UCSD-AML1 (cell line): ENCODE measurements at regions not wholly inside any gene's neighbourhood (a gene's known extent, or its start where the extent isn't known, plus 50 kb on each side); places are given as distances from the start of the nearest gene placed in this dataset.
"Not testable (repeated sequence)": the region's sequence is repeated elsewhere in the genome, so short reads cannot be mapped to it uniquely, and the experiment has no call there.

Source experiments
- DNase-seq: peaks from one replicate; lab custom pipeline; 2025; ENCODE audit not compliant: unreplicated experiment; lab: John Stamatoyannopoulos, UW

- peak; percentile 11 for DNase-seq
Measured at GRCh38 chr18:25503567-25504081, 151.7 kb upstream of the ZNF521 start.

- no peak for DNase-seq
Measured at GRCh38 chr18:25497151-25497794, 145.3 kb upstream of the ZNF521 start.

- DNase-seq, result no peak
Measured at GRCh38 chr18:25496544-25496943, 144.6 kb upstream of the ZNF521 start.

GRCh38 chr18:25495606-25496005 is 143.6 kb upstream of the ZNF521 start:
- DNase-seq, result no peak

DNA sequence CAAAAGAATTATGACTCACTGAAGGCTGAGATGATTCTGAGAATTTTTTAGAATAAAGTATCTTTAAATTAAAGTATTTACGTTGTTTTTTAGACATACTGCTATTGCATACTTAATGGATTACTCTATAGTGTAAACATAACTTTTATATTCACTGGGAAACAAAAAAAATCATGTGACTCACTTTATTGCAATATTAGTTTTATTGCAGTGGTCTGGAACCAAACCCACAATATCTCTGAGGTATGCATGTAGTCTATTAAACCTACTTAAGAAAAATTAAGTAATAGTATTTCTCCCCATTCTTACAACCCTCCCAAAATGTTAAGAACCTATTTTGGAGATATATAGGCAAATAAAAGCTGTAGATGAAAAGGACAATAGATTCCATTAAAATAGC is 142.9 kb upstream of the ZNF521 start:
- no peak for DNase-seq

GRCh38 chr18:25493401-25493800 is 141.4 kb upstream of the ZNF521 start:
- no peak for DNase-seq

GRCh38 chr18:25490316-25490715 is 138.3 kb upstream of the ZNF521 start:
- no peak for DNase-seq

GRCh38 chr18:25473008-25473407 is 121.0 kb upstream of the ZNF521 start:
- DNase-seq, result no peak

- not testable (repeated sequence) for DNase-seq
Measured at GRCh38 chr18:25470756-25471524, 119.0 kb upstream of the ZNF521 start.

- DNase-seq, result no peak
Measured at GRCh38 chr18:25470062-25470461, 118.1 kb upstream of the ZNF521 start.

GRCh38 chr18:25469489-25469888 is 117.5 kb upstream of the ZNF521 start:
- DNase-seq, result no peak

DNA sequence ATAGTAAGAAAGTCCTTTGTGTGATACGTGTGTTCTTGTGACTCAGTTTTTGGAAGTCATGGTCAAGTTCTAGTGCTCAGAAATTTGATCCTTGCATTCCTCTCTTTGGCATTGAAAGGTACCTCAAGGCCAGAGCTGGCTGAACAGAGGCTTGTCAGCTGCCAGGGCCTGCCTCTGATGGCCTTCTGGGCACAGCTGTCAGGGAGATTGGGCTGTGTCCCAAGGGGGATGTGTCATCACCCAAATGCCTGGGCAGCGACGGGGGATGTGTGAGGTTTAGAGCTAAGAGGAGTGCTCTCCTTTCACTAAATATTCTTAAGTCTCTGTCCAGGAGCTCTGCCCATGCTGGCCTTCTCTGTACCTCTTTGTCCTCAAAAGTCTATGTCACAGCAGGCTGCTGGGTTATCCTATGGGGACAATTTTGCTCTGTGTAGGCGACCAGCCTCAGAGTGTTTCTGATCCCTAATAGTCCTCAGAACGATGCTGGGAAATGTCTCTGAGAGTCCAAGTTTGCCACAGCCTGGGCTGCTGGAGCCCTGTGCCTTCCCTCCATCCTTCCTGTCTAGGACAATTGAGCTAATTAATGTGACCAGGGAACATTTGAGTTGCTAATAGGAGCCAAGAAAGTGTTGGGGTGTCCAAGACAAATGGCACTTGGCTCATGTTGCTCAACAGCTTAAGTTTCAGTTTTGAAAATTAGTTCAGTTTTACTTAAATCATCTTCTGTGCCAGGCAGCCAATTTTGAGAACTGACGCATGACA is 115.4 kb upstream of the ZNF521 start:
- no peak for DNase-seq

GRCh38 chr18:25465152-25465732 is 113.3 kb upstream of the ZNF521 start:
- DNase-seq, result no peak

- no peak for DNase-seq
Measured at GRCh38 chr18:25464227-25464626, 112.3 kb upstream of the ZNF521 start.

DNA sequence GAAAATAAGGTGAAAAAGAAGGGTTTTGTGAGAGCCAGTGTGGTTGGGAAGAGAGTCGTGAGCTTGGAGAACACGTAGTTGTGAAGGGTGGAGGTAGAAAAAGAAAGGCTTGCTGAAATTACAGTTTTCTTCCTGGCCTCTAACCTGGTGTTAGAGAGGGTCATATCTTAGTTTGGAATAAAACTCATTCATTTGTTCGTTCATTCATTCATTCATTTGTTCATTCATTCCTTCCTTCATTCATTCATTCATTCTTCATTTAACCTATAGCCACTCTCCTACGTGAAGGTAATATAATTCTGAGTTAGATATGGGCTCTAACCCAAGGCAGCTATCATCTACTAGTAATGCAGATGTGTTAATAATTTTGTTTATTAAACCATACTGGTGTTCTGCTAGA is 111.8 kb upstream of the ZNF521 start:
- DNase-seq, result no peak

DNA sequence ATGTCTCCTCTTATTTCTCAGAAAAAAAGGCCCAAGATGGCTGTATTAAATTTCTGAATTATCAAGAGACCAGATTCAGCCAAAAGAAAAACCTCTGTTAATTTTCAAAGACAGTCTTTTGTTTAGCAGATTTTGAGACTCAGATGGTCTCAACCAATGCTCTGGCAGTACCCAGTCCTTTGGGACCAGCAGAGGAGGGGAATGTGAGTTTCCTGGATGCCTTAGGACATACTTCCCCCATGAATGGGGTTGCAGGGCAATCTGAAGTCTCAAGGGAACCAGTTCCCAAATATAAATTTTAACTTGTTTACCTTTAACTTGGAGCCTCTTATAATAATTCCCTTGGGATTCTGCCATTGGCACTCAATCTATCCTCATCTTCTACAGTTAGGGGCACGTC is 107.8 kb upstream of the ZNF521 start:
- no peak for DNase-seq

DNA sequence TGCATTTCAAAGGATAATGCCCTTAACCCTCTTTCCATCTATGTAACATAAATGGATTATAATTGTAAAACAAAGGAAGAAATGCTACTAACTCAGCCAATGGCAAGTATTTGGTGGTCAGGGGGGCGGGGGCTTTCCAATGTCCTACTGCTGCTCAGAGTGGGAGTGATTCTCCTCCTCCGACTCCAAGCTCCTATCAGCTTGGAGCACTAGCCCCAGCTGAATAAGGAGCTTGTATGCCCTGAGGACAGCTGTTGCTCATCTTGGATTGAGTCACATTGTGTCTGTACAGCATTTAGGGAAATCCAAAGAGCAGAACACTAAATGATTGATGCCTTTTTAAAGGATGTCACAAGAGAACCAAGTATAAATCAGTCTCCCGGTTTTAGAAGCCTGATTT is 105.6 kb upstream of the ZNF521 start:
- no peak for DNase-seq

GRCh38 chr18:25457126-25457525 is 105.2 kb upstream of the ZNF521 start:
- no peak for DNase-seq

DNA sequence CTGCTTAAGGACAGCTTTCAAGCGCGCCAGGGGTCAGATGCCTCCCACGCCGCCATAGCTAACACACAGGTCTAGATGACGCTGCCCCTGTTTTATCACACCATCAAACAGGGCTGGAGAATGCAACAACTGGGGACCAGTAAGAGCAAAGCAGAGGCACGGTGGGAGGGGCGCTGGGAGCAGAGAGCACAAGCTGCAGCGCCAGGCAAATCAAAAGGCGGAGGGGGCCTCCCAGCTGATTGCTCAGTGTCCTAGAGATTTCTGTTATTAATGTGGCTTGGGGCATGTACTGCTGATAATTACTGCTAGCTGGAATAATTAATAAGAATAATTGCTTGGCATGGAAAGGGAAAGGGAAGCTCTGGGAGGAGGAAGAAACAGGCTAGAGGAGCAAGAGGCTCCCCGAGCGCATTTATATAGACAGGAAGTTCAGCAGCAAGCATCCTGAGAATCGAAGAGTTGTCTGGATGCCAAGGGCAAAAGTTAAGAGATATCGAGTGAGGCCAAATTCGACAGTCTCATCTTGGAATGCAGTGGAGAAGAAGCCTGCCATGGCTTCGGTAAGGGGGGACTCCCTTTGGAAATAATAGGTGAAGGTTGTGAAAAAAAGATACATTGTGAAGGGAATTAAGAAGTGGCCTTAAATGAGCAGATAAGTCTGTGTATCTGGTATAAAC is 104.5 kb upstream of the ZNF521 start:
- DNase-seq, result no peak

GRCh38 chr18:25455646-25456045 is 103.7 kb upstream of the ZNF521 start:
- DNase-seq, result no peak

- DNase-seq, result no peak
Measured at GRCh38 chr18:25455159-25455558, 103.2 kb upstream of the ZNF521 start.
